Fibroblast of lung (primary cell): ENCODE measurements at regions not wholly inside any gene's neighbourhood (a gene's known extent, or its start where the extent isn't known, plus 50 kb on each side); places are given as distances from the start of the nearest gene placed in this dataset.
"Not testable (repeated sequence)": the region's sequence is repeated elsewhere in the genome, so short reads cannot be mapped to it uniquely, and the experiment has no call there.

Experiments
- EZH2 ChIP-seq: IDR thresholded peaks from 2 replicates; pipeline ENCODE4 v1.5.1; 2012; ENCODE audit warnings: low read length, control low read depth, mild to moderate bottlenecking; ENCODE audit errors: missing control alignments
- TF ChIP-seq, protein P1 (sequence below), 2 donors: IDR thresholded peaks in 1 of 2; conservative IDR thresholded peaks in 1 of 2; 1 replicate in 1 of 2; 2 replicates in 1 of 2; pipeline ENCODE4 v1.5.1; 2011 to 2012; ENCODE audit warnings: low read length in 2 of 2, control low read depth in 1 of 2, inconsistent platforms in 1 of 2, low read depth in 1 of 2, mild to moderate bottlenecking in 1 of 2

DNA sequence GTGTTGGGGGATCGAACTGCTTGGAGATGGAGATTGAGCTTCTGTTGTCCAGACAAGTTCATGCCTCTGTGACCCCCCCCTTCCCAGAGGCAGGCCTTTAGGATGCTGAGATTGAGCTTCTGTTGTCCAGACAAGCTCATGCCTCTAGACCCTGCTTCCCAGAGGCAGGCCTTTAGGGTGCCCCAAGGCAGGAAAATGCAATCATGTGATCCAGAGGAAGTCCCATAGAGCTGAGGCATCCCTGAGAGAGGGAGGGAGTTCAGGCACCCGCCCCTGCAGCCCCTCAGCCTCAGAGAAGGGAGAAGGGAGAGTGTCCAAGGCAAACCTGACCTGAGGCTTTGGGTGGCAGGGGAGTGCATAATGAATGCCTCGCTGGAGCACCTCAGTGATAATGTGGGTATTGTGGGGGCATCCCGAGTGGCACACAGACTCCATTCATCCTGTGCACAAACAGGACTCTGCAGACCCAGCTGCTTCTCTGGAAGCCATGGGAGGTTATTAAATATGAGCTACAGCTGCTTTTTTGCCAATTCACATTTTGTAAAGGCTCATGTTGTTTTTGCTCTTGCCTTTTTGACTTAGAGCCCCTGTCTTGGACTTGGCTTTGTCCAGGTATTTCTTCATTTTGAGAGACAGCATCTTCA lies 182.4 kb upstream of the IRF2BP2 start:
- TF ChIP-seq, protein P1, sequence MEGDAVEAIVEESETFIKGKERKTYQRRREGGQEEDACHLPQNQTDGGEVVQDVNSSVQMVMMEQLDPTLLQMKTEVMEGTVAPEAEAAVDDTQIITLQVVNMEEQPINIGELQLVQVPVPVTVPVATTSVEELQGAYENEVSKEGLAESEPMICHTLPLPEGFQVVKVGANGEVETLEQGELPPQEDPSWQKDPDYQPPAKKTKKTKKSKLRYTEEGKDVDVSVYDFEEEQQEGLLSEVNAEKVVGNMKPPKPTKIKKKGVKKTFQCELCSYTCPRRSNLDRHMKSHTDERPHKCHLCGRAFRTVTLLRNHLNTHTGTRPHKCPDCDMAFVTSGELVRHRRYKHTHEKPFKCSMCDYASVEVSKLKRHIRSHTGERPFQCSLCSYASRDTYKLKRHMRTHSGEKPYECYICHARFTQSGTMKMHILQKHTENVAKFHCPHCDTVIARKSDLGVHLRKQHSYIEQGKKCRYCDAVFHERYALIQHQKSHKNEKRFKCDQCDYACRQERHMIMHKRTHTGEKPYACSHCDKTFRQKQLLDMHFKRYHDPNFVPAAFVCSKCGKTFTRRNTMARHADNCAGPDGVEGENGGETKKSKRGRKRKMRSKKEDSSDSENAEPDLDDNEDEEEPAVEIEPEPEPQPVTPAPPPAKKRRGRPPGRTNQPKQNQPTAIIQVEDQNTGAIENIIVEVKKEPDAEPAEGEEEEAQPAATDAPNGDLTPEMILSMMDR (conservative IDR thresholded peaks at IDR 0.05 in 1 of 2, IDR thresholded peaks at IDR 0.05 in 1 of 2; ENCODE audit: low read depth in 1 of 2, low read length in 2 of 2) = not testable (repeated sequence)
- TF ChIP-seq EZH2 = not testable (repeated sequence)
